Fibroblast of skin of left quadriceps (primary cell): ENCODE measurements at regions not wholly inside any gene's neighbourhood (a gene's known extent, or its start where the extent isn't known, plus 50 kb on each side); places are given as distances from the start of the nearest gene placed in this dataset.
"Not testable (repeated sequence)": the region's sequence is repeated elsewhere in the genome, so short reads cannot be mapped to it uniquely, and the experiment has no call there.

Source experiments
- DNase-seq, 2 experiments: peaks; one replicate each; pipeline ENCODE4 v3.0.0-alpha.2; 2013; ENCODE audit warnings: low read depth in 2 of 2

DNA sequence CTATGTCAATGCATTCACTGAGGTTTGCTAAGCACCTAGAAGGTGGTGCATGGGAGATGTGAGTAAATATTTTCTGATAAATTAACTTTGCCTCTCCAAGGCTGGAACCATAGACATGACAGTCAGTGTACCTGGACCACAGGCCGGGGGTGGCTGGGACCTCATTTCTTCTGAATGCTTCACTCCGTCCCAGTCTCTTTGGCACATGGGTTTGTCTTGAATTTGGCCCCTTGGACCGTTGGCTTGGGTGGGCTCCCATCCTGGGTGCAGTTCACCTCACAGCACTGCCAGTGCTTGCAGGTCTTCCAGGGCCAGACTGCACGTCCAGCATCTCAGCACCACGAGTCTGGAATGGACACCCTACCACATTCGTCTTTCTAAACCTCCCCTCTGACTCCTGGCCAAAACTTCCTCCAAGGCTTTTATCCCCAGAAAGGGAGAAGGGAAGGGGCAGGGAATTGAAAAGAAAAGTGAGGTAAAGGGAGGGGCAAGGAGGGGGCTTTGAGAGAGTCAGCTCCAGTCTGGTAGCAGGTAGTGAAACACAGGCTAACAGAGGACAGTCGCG is 267.8 kb downstream of the MED10 start:
- no peak for DNase-seq

DNA sequence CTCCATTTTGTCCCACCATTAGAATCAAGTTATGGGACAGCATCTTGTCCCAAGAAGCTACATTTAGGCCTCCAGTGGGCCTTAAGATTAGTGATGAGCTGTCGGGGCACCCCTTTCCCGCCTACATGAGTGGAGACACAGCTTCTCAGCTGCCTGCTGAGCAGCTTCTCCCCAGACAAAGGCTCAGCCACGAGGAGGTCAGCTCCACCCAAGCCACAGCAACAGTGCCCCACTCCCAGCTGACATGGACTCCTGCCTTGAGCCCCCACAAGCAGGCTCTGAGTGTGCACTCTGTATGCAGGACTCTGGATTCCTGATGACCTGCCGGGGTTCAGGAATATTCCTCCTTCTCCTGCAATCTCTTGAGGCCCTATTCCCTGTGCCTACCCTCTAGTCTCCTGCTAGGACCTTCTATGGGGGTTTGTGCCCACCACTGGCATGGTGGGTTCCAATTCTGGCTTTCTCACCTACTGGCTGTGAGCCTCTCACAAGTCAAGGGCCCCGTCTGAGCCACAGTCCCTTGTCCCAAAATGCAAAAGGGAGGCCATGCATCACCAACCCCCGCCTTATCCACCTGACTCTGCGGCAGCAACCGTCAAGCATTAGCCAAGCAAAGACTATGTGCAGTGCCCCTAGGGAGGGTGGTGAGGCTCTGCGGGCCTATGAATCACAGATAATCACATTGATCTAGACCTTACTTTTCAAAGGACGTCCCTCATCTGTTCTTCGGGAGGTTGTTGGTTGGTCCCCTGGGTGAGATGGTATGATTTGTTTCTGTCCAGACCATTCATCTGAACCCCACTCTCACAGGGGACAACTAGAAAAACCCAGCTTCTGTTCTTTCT is 269.1 kb downstream of the MED10 start:
- no peak for DNase-seq

GRCh38 chr5:6108540-6108848 is 269.9 kb downstream of the MED10 start:
- no peak for DNase-seq

- no peak for DNase-seq
Measured at GRCh38 chr5:6107675-6108539, 270.4 kb downstream of the MED10 start.

DNA sequence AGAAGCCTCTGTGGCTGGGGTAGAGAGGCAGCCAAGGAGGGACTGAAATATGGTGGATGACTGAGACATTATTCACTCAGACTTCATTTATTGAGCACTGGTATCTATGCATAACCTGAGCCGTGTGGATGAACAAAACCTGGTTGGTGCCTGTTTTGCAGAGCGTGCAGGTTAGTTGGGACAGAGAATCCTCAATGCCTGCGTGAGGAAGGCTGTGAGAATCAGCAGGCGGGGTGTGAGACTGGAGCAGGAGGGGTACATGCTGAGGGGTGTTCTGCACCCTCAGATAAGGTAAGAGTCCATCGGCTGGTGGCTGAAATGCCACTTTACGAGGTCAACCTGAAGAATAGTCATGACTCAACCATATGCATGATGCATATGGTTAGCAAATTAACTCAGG is 271.6 kb downstream of the MED10 start:
- DNase-seq, result no peak

DNA sequence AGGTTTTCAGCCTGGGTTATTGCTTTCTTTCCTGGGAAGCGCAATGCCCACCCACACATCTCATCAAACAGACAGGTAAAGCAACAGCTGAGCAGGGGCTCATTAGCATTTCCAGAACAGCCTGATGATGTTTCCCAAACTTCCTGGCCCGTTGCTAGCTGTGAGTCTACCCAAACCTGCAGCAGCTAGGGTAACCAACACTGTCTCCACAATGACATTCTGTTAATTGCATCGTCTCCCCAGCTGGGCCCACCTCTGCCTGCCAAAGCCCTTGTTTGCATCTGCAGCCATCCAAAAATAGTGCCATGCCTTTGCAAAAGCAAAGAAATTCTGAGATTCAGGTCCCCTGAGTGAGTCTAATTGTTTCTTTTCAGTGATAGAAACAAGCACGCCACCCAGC is 273.0 kb downstream of the MED10 start:
- DNase-seq, result no peak

DNA sequence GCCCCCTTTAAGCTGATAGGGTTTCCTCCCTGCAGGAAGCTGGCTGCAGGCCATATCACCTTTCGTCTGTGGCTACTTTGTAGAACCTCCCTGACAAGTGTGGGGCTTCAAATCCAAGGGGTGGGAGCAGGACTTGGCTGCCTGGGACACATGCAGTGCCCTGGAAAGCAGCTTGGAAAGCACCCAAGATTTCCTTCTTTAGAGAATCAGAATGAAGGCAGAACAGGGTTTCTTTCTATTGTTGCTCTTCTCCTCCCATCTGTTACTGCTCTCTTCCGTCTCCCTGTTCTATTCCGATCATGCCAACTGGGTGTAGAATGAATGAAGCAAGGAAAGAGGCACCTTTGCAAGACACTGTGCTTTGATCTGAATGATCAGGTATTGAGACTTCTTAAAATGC is 282.2 kb downstream of the MED10 start:
- DNase-seq, result no peak

DNA sequence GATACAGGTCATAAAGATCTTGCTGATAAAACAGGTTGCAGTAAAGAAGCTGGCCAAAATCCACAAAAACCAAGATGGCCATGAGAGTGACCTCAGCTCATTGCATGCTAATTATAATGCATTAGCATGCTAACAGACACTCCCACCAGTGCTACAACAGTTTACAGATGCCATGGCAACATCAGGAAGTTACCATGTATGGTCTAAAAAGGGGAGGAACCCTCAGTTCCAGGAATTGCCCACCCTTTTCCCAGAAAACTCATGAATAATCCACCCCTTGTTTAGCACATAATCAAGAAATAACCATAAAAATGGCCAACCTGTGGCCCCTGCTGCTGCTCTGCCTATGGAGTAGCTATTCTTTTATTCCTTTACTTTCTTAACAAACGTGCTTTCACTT is 284.2 kb downstream of the MED10 start:
- not testable (repeated sequence) for DNase-seq

GRCh38 chr5:6090838-6091237 is 287.5 kb downstream of the MED10 start:
- DNase-seq, result no peak

GRCh38 chr5:6090079-6090654 is 288.2 kb downstream of the MED10 start:
- DNase-seq, result no peak

DNA sequence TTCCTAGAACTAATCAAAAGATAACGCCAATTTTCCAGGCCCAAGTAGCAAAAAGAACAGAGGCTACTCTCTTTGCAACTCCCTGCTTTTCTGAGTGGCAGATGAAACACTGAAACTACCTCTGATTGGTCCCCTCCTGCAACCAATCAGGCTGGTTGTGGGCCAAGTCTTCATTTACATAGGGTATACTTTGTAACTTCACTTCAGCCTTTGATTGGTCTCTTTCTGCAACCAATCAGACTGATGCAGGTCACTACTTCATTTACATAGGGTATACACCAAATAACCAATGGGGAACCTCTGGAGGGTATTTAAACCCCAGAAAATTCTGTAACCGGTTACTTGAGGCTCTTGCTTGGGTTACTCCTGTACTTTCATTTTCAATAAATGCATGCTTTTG is 289.6 kb downstream of the MED10 start:
- no peak for DNase-seq

DNA sequence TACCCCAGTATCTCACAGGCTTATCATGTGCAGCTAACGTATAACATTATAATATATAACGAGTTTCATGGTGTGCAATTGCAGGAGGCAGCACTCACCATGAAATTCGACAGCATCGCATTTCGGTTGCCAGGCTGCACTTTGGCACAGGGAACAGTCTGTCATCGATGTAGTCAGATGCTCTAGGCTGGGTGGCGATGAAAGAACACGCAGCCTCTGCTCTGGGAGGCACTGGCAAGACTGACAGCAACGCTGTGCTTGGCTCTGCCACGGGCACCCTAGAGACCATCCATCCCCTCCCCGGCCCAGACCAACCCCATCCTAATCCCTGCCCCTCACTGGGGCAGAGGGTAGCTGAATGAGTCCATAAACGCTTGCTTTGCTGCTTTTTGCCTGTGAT is 290.8 kb downstream of the MED10 start:
- no peak for DNase-seq

DNA sequence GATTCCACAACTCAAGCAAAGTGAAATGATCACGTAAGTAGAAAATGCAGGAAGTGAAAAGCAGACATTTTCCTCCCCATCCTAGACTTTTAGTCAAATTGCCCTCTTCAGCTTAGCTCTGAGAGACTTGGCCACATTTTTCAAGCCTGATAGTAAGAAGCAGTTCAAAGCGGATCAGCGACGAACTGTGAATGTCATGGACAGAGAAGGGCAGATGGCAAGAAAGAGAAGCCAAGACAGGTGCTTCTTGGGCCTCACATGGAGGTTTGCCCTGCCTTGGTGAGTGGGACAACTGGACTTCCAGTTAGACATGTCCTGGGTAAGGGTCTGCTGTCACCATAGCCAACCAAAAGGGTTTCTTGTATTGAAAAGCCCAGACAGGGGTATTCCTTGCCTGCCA is 291.5 kb downstream of the MED10 start:
- no peak for DNase-seq

DNA sequence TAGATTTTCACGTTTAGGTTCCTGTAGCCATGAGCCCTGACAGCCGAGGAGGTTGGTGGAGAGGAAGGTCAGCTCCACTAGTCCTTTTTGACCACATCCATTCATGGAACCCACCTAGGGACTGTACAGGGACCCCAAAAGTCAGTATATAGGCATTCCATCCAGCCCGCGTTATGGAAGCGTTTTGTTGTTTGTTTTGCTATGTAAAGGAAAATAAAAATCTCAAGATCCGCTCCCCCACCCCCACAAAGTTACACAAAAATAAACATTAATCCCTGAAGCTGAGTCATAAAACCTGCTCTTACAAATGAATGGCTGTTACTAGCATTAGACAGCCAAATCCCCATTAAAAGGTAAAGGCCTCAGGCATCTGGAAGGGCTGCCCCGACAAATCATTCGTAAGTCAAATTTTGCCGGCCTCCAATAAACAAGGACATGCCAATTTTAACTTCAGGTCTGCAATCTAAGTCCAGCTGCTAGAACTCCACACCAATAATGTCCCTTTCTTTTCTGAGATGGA is 292.9 kb downstream of the MED10 start:
- no peak for DNase-seq

GRCh38 chr5:6084836-6085235 is 293.5 kb downstream of the MED10 start:
- no peak for DNase-seq

- DNase-seq, result no peak
Measured at GRCh38 chr5:6084376-6084775, 294.0 kb downstream of the MED10 start.

GRCh38 chr5:6083311-6083978 is 294.9 kb downstream of the MED10 start:
- DNase-seq, result no peak

DNA sequence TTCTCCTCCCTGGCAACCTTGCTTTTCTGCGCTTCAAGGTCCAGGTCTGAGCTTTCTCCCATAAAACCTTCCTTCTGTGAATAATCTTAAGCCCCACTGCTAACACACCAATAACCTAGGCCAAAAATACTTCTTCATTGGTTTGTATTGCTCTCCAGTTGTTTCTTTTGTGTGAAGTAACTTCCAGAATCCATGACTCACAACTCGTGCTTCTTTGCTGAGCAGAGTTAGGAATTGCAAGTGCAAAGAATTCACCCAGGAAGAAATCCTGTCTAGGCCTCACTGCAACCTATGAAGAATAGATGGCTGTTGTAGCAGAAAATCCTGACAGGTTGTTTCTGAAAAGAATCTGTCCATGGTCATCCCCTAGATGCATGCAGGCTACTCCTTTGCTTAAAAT is 295.7 kb downstream of the MED10 start:
- no peak for DNase-seq

DNA sequence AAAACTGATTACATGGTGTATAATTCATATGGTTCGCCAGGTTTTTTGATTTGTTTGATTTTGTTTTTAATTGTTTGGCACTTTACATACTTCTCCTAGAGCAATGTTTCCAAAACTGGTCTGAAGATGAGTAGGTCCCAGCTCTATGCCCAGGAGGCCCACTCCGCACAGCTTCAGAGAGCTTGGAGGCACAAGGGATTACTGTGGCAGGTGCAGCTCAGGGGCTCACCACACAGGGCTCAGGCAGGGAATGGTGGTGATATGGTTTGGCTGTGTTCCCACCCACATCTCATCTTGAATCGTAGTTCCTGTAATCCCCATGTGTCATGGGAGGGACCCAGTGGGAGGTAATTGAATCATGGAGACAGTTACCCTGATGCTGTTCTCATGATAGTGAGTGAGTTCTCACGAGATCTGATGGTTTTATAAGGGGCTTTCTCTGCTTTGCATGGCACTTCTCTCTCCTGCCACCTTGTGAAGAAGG is 296.6 kb downstream of the MED10 start:
- no peak for DNase-seq

DNA sequence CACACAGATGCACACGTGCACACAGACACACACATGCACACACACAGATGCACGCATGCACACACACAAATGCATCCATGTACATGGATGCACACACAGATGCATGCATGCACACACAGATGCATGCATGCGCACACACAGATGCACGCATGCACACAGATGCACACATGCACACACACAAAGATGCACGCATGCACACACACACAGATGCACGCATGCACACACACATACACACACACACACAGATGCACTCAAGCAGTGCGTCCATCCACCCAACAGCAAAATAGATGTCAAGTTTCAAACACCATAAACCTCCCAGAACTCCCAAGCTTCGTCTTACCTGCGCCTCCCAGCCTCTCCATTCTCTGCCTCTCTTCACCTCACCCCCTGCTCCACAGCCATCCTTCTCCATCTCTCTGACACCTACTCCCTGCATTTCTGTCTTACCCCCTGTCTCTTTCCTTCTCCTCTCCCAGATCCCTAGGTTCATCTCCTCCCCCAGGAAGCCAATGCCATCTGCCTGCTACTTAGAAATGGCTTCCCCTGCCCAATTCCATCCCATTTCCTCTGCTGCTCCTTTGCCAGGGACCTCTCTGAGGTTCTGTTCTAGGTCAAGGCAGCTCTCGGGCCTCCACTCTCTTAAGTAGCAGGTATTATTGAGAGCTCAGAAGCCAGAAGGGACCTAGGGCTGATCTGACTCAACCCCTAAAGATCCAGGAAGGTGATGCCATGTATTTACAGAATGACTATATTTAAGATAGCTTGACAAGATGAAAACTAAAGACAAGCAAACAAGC is 297.2 kb downstream of the MED10 start:
- no peak for DNase-seq

DNA sequence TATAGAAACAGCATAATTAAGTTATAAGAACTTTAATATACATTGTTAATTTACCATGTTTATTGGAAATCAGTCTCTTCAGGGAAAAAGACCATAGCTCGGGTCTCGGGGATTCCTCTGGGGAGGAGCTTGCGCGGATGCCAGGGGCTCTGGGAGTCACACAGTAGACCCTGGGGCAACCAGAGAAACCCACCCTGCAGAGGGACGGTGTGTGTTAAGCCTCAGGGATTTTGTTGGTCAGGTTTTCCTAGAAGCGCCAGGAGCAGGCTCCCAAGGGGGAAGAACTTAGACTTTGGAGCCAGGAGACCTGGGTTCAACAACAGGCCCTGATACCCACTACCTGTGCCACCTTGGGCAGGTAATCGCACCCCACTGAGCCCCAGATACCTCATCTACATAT is 297.9 kb downstream of the MED10 start:
- DNase-seq, result no peak
